Mesenchymal stem cell (in vitro differentiated cells and primary cell): ENCODE measurements at regions not wholly inside any gene's neighbourhood (a gene's known extent, or its start where the extent isn't known, plus 50 kb on each side); places are given as distances from the start of the nearest gene placed in this dataset.

Source experiments
- DNase-seq: peaks from one replicate; pipeline ENCODE4 v3.0.0-alpha.2; 2013
- H2AFZ ChIP-seq: one replicate; pipeline ENCODE4 v1.6.1; 2013; ENCODE audit warnings: low read depth, mild to moderate bottlenecking, control low read depth, inconsistent platforms, low read length, moderate library complexity
- H2AK5ac ChIP-seq: 2 replicates; pipeline ENCODE4 v1.6.1; 2013; ENCODE audit warnings: low read length, moderate library complexity, mild to moderate bottlenecking, inconsistent platforms; ENCODE audit not compliant: severe bottlenecking
- H2BK120ac ChIP-seq: one replicate; pipeline ENCODE4 v1.6.1; 2013; ENCODE audit warnings: low read depth, mild to moderate bottlenecking, inconsistent platforms, low read length, moderate library complexity
- H2BK12ac ChIP-seq, 2 experiments: one replicate each; pipeline ENCODE4 v1.6.1; 2013; ENCODE audit warnings: inconsistent platforms in 2 of 2, low read length in 2 of 2, mild to moderate bottlenecking in 2 of 2, moderate library complexity in 2 of 2, control low read depth in 1 of 2
- H2BK15ac ChIP-seq: one replicate; pipeline ENCODE4 v1.6.1; 2013; ENCODE audit warnings: mild to moderate bottlenecking, low read depth, inconsistent platforms; ENCODE audit not compliant: poor library complexity, severe bottlenecking
- H2BK5ac ChIP-seq: 2 replicates; pipeline ENCODE4 v1.6.1; 2013; ENCODE audit warnings: low read depth, mild to moderate bottlenecking, low read length, control low read depth, inconsistent platforms; ENCODE audit not compliant: poor library complexity, severe bottlenecking
- H3K14ac ChIP-seq, 2 experiments: one replicate each; pipeline ENCODE4 v1.6.1; 2013; ENCODE audit warnings: inconsistent platforms in 2 of 2, low read length in 2 of 2, control low read depth in 1 of 2, mild to moderate bottlenecking in 1 of 2, moderate library complexity in 1 of 2
- H3K18ac ChIP-seq, 2 experiments: one replicate each; pipeline ENCODE4 v1.6.1; 2013; ENCODE audit warnings: inconsistent platforms in 2 of 2, low read length in 2 of 2, control low read depth in 1 of 2, low read depth in 1 of 2, mild to moderate bottlenecking in 1 of 2
- H3K23ac ChIP-seq, 2 experiments: one replicate each; pipeline ENCODE4 v1.6.1; 2013; ENCODE audit warnings: inconsistent platforms in 2 of 2, low read length in 2 of 2, mild to moderate bottlenecking in 2 of 2, moderate library complexity in 2 of 2, control low read depth in 1 of 2
- H3K27ac ChIP-seq: 2 replicates; pipeline ENCODE4 v1.5.1; 2013; ENCODE audit warnings: mild to moderate bottlenecking, moderate library complexity, low read length, control low read depth, inconsistent platforms; ENCODE audit not compliant: poor library complexity, severe bottlenecking
- H3K27me3 ChIP-seq, 2 experiments: 2 replicates each; pipeline versions ENCODE4 v1.6.1 to v1.7.0; 2013; ENCODE audit warnings: low read length in 2 of 2, mild to moderate bottlenecking in 2 of 2, moderate library complexity in 2 of 2, control low read depth in 1 of 2, inconsistent platforms in 1 of 2; ENCODE audit not compliant: control insufficient read depth in 1 of 2, insufficient read depth in 1 of 2
- H3K36me3 ChIP-seq, 2 experiments: 2 replicates each; pipeline versions ENCODE4 v1.6.1 to v1.7.0; 2013; ENCODE audit warnings: low read length in 2 of 2, control low read depth in 1 of 2, inconsistent platforms in 1 of 2, low read depth in 1 of 2, mild to moderate bottlenecking in 1 of 2; ENCODE audit not compliant: insufficient read depth in 2 of 2, control insufficient read depth in 1 of 2
- H3K4ac ChIP-seq, 2 experiments: one replicate each; pipeline ENCODE4 v1.6.1; 2013; ENCODE audit warnings: inconsistent platforms in 2 of 2, low read length in 2 of 2, mild to moderate bottlenecking in 2 of 2, moderate library complexity in 2 of 2, control low read depth in 1 of 2, low read depth in 1 of 2
- H3K4me1 ChIP-seq: 2 replicates; pipeline ENCODE4 v1.6.1; 2013; ENCODE audit warnings: low read depth, low read length, control low read depth; ENCODE audit not compliant: control insufficient read depth, insufficient read depth
- H3K4me2 ChIP-seq: 2 replicates; pipeline ENCODE4 v1.6.1; 2013; ENCODE audit warnings: low read length, mild to moderate bottlenecking, inconsistent platforms; ENCODE audit not compliant: poor library complexity, severe bottlenecking
- H3K4me3 ChIP-seq, 2 experiments: 2 replicates each; pipeline versions ENCODE4 v1.5.1 to v1.7.0; 2013; ENCODE audit warnings: low read length in 2 of 2, mild to moderate bottlenecking in 2 of 2, control low read depth in 1 of 2, low read depth in 1 of 2; ENCODE audit not compliant: insufficient read depth in 1 of 2
- H3K79me1 ChIP-seq: replicated peaks from 2 replicates; pipeline ENCODE4 v1.6.1; 2013; ENCODE audit warnings: mild to moderate bottlenecking, control low read depth, low read length, inconsistent platforms; ENCODE audit not compliant: poor library complexity, severe bottlenecking
- H3K9ac ChIP-seq: 2 replicates; pipeline ENCODE4 v1.7.0; 2013; ENCODE audit warnings: mild to moderate bottlenecking, low read length, moderate library complexity
- H3K9me3 ChIP-seq: 2 replicates; pipeline ENCODE4 v1.7.0; 2013; ENCODE audit warnings: mild to moderate bottlenecking, low read length; ENCODE audit not compliant: control insufficient read depth
- H4K8ac ChIP-seq: one replicate; pipeline ENCODE4 v1.6.1; 2013; ENCODE audit warnings: inconsistent platforms, mild to moderate bottlenecking, low read length, moderate library complexity
- H4K91ac ChIP-seq: one replicate; pipeline ENCODE4 v1.6.1; 2013; ENCODE audit warnings: mild to moderate bottlenecking, low read length, inconsistent platforms
- WGBS: methylation state at CpG from one replicate; pipeline ENCODE4 v1.1.7; 2013; ENCODE audit warnings: mixed read lengths; 5-methylcytosine and 5-hydroxymethylcytosine counted together

- WGBS, result 90% methylated on average over 8 of the region's 8 CpGs
- DNase-seq, result no peak
- H4K8ac ChIP-seq, result no peak overlapping the region
Observed at GRCh38 chr20:41887500-41887899, 269.3 kb upstream of the CHD6 start.

GRCh38 chr20:41881466-41882046 is 263.4 kb upstream of the CHD6 start:
- no peak overlapping the region for H3K23ac ChIP-seq

More at GRCh38 chr20:41887500-41887899, 269.3 kb upstream of the CHD6 start:
- Histone ChIP-seq H3K4me3 (no peak overlapping the region), H3K9me3 (no peaks in the 10 kb centered on the region), H3K79me1 (no peaks in the 10 kb centered on the region), H3K4me2 (no peak overlapping the region), H3K4me1 (no peaks in the 10 kb centered on the region), H3K4ac (no peak overlapping the region), H3K27me3 (no peaks in the 10 kb centered on the region), H3K9ac (no peak overlapping the region), H2BK5ac (no peak overlapping the region), H3K18ac (no peak overlapping the region), H3K14ac (no peak overlapping the region), H2BK15ac (no peak overlapping the region), H2BK120ac (no peak overlapping the region), H3K36me3 (no peaks in the 10 kb centered on the region), H2AFZ (no peak overlapping the region), H4K91ac (no peak overlapping the region), H2AK5ac (no peak overlapping the region), H3K27ac (no peak overlapping the region), H3K23ac (no peak overlapping the region), H2BK12ac (no peak overlapping the region)

DNA sequence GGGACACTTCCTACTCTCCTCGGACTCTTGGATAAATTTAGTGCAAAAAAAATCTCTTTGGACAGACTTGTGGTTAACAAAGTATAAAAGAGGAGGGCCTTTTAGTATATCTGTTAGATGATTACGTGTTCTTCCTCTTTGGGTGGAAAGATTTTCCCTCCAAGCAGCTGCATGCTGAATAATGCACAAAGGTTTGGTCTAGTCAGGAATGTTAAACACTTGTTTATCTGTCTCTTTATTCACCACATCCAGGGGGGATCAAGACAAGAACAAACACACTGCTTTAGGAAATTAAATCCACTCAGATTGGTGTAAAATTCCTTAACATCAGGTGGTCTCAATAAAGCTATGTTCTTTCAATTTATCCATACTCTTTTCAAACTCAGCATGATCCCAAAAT is 260.9 kb upstream of the CHD6 start:
- H3K23ac ChIP-seq, result no peak overlapping the region
- no peak overlapping the region for H3K4ac ChIP-seq
- H3K27me3 ChIP-seq, result no peaks in the 10 kb centered on the region
- no peak overlapping the region for H3K4me2 ChIP-seq
- H4K8ac ChIP-seq, result no peak overlapping the region
- no peak overlapping the region for H3K9ac ChIP-seq
- no peak overlapping the region for H2BK5ac ChIP-seq
- no peaks in the 10 kb centered on the region for H3K4me1 ChIP-seq
- no peak overlapping the region for H4K91ac ChIP-seq
- H3K9me3 ChIP-seq, result no peaks in the 10 kb centered on the region
- H2BK15ac ChIP-seq, result no peak overlapping the region
- no peak overlapping the region for H2AK5ac ChIP-seq
- no peak overlapping the region for H2BK120ac ChIP-seq
- H2BK12ac ChIP-seq, result no peak overlapping the region
- H3K14ac ChIP-seq, result no peak overlapping the region
- H3K27ac ChIP-seq, result no peak overlapping the region
- no peak overlapping the region for H3K18ac ChIP-seq
- DNase-seq, result no peak
- H3K79me1 ChIP-seq, result no peaks in the 10 kb centered on the region
- H3K36me3 ChIP-seq, result no peaks in the 10 kb centered on the region
- no peak overlapping the region for H2AFZ ChIP-seq
- H3K4me3 ChIP-seq, result no peak overlapping the region
- WGBS, result 52% methylated on average over 2 of the region's 2 CpGs

More at GRCh38 chr20:41881466-41882046, 263.4 kb upstream of the CHD6 start:
- Histone ChIP-seq H2BK15ac (no peak overlapping the region), H3K27ac (no peak overlapping the region), H3K9ac (no peak overlapping the region), H3K9me3 (no peaks in the 10 kb centered on the region), H3K4ac (no peak overlapping the region), H3K27me3 (no peaks in the 10 kb centered on the region), H2AFZ (no peak overlapping the region), H3K14ac (no peak overlapping the region), H4K8ac (no peak overlapping the region), H3K36me3 (no peaks in the 10 kb centered on the region), H4K91ac (no peak overlapping the region), H3K18ac (no peak overlapping the region), H2BK12ac (no peak overlapping the region), H3K79me1 (no peaks in the 10 kb centered on the region), H2BK120ac (no peak overlapping the region), H3K4me2 (no peak overlapping the region), H2AK5ac (no peak overlapping the region), H3K4me3 (no peak overlapping the region), H3K4me1 (no peaks in the 10 kb centered on the region), H2BK5ac (no peak overlapping the region)
- DNase-seq, result no peak
- WGBS, result no CpG with 5 or more reads among the region's 1 CpG

- Histone ChIP-seq H2BK15ac (no peak overlapping the region), H3K36me3 (no peaks in the 10 kb centered on the region), H3K18ac (no peak overlapping the region)
Observed at GRCh38 chr20:41877911-41878310, 259.7 kb upstream of the CHD6 start.

More at GRCh38 chr20:41877911-41878310, 259.7 kb upstream of the CHD6 start:
- Histone ChIP-seq H2BK120ac (no peak overlapping the region), H2AFZ (no peak overlapping the region), H4K91ac (no peak overlapping the region), H3K9ac (no peak overlapping the region), H3K27me3 (no peaks in the 10 kb centered on the region), H2BK5ac (no peak overlapping the region), H3K4me2 (no peak overlapping the region), H3K9me3 (no peaks in the 10 kb centered on the region), H2AK5ac (no peak overlapping the region), H3K79me1 (no peaks in the 10 kb centered on the region), H3K14ac (no peak overlapping the region), H3K4me3 (no peak overlapping the region), H3K4ac (no peak overlapping the region), H2BK12ac (no peak overlapping the region), H3K23ac (no peak overlapping the region), H4K8ac (no peak overlapping the region), H3K27ac (no peak overlapping the region), H3K4me1 (no peaks in the 10 kb centered on the region)
- WGBS, result 78% methylated on average over 4 of the region's 4 CpGs
- DNase-seq, result no peak
